GM19395 (cell line): ENCODE measurements at regions not wholly inside any gene's neighbourhood (a gene's known extent, or its start where the extent isn't known, plus 50 kb on each side); places are given as distances from the start of the nearest gene placed in this dataset.

Experiments used
- ATAC-seq: cut with Tn5 transposase; IDR thresholded peaks from one replicate; pipeline ENCODE4 v1.9.1; 2021; ENCODE audit warnings: mild to moderate bottlenecking, moderate library complexity; ENCODE audit not compliant: unreplicated experiment

GRCh38 chr10:44674536-44675386 lies 236.4 kb upstream of the TMEM72 start:
- no peak for ATAC-seq

- no peak for ATAC-seq
These were observed 235.7 kb upstream of the TMEM72 start for GRCh38 chr10:44675387-44675874.

GRCh38 chr10:44680764-44681163 lies 230.4 kb upstream of the TMEM72 start:
- no peak for ATAC-seq

GRCh38 chr10:44682507-44682906 lies 228.6 kb upstream of the TMEM72 start:
- no peak for ATAC-seq

- no peak for ATAC-seq
These were observed 226.5 kb upstream of the TMEM72 start for GRCh38 chr10:44684661-44685060.

DNA sequence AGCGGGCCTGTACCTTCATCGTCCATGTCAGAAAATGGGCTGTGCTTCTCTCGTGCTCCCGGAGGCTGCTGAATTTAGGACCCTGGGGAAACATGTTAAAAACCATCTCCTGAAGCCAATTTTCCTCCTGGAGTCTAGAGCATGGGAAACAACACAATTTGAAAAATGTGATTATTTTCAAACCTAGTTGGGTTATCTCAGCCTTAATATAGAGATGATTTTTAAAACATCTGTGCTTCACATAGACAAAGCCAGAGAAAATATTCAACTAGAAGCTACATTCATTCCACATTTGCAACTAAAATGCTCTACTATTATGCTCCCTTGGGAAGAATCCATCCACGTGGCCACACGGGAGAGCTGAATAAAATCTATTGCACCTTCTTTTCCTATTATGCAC lies 225.9 kb upstream of the TMEM72 start:
- ATAC-seq: no peak

DNA sequence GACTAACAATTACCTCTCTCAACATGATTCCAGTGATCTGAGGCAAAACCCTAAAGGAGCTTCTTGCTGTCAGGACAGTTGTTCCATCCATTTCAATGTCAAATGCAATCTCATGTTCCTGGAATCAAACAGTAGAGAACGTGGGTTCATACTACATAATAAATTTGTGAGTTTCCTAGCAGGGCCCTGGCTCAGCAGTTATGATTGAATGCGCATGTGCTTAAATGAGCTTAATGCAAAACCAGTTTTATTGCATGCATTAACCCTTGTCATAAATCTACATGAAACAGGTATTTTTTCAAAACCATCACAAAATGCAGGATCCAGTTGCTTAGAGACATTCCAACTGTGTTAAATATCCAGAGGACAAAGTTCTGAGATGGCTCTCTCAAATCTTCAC lies 225.4 kb upstream of the TMEM72 start:
- no peak for ATAC-seq

GRCh38 chr10:44689368-44689767 lies 221.8 kb upstream of the TMEM72 start:
- ATAC-seq: no peak

- no peak for ATAC-seq
These were observed 214.6 kb upstream of the TMEM72 start for GRCh38 chr10:44696496-44696895.

DNA sequence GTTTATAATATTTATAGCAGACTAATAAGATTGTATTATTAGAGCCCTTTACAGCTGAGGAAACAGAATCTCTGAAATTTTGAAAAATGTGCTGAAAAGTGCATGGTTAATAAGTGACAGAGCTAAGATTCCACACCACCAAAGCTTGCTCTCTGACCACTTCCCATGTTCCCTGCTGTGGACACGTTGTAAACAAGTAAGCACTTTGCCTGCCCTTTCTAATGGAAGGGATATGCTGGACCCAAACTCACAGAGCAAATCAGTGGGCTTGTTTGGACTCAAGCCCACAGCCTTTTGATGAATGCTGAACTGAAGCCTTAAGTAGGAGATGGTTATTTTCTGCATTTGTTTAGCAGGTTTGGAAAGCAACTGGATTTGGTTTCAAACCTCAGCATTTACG lies 214.0 kb upstream of the TMEM72 start:
- ATAC-seq: no peak

DNA sequence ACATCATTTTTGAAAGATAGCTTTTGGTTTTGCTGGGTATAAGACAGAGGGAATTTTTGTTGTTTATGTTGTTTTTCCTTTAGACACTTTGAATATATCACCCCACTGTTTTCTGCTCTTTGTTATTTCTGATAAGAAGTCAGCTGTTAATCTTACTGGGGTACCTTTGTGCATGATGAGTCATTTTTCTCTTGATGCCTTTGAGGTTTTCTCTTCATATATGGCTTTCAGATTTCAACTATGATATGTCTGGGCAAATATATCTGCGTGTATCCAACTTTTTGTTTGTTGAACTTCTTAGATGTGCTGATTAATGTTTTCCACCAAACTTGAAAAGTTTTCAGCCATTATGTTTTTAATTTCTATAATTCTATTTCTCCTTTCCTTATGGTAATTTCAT lies 208.6 kb upstream of the TMEM72 start:
- no peak for ATAC-seq

DNA sequence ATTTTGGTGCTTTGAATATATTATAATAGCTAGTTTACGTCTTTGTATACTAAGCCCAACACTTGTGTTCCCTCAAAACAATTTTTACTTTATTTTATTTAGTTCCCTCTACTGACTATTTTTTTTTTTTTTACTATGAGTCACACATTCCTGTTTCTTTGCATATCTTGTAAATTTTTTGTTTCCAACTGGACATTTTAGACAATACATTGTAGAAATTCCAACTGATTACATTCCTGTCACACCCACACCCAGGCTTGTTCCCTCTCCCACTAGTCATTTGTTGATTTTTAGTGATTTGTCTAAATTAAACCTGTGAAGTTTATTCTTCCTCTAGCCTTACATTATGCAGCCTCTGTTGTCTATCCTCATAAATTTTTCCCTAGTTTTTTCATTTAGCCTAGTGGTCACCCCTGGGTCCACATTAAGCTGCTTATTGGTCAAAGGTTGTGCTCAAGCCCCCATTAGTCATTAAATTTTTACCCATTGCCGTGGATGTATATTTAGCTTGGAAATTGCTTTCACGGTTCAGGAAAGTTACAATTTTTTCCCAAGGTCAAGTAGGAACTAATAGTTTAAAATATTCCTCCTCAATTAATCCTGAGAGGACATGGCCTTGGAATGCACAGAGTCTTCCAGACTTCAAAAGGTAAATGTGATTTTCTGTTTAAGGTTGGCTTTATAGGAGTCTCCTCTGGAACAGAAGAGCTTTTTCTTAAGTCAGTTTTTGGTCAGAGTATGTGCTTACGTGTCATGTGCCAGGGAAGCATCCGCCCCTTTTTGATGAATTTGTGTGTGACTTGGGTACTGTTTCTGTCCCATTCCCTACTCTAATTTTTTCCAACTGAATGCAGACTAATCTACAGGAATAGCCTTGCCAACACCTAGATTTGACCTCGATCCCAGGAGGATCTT lies 207.6 kb upstream of the TMEM72 start:
- ATAC-seq: no peak

DNA sequence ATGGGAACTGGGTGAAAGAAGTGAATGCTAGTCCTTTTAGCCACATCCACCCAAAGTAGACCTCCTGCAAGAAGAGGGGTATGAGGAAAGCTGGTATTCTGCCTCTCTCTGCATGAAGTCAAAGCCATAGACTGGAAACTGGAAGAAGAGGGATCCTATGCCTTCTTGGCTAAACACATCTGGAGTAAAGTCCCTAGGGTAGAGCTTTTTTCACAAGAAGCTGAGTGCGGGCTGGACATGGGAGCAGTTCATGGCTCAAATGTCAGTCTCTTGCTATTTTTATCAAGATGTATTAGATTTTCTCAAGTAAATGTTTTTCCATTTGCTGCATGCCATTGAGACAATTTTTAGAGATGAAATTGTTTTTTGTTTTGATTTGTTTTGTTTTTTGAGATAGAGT lies 206.5 kb upstream of the TMEM72 start:
- ATAC-seq: no peak

- ATAC-seq: no peak
These were observed 204.4 kb upstream of the TMEM72 start for GRCh38 chr10:44706745-44707144.

GRCh38 chr10:44713307-44713706 lies 197.8 kb upstream of the TMEM72 start:
- ATAC-seq: no peak

DNA sequence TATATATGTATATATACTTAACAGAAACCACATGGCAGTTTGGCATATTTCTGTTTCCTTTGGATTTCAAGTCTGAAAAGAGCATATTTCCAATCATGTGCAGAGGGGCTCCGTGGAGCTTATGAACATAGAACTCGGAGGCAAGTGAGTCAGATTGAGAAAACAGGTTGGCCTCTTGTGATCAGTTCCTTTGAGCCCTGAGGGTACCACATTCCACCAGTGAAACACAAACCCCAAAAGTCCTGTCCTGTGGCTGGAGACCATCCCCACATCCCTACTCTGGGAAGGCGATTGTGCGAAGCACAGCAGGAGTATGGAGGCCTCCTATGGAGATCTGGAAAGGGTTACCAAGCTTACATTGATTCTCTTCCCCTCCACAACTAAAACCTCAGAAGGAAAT lies 196.7 kb upstream of the TMEM72 start:
- ATAC-seq: no peak

DNA sequence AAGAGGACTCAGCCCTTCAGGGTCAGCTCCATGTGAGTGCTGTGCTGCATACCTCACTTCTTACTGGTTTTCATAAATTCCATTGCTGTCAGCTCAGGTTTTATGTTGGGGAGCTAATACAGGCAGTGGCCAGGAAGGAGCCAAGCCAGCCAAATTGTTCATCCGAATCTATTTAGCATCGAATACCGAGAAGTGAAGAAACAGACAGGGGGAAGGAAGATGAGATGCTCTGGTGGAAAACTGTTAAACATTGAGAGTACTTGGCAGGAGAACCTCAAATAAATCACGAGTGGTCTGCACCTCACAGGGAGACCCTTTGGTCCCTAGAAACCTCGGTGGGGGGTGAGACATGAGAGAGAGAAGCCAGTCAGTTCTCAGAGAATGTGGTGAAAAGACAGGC lies 196.0 kb upstream of the TMEM72 start:
- ATAC-seq: no peak

DNA sequence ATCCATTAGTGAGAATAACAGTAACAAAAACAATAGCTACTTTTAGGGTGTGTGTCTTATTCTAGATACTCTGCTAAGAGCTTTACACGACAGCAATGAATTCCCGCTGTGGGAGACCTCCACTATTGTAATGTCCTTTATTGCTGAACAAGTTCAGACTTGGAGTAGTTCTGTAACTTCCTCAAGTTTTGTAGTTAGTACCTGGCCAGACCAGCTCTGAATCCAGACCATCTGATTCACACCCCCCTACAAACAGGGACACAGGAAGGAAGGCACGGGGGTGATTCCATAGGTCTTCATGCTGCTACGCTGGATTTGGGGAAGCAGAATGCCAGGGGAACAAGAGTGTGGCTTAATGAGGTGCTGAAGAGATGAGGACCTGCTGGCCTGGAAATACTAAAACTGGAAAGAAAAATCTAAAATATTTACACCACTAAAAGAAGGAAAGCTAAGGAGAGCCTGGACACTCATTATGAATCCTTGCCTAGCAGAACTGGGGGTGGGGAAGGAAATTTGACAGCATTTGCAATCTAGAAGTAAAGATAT lies 194.6 kb upstream of the TMEM72 start:
- no peak for ATAC-seq

DNA sequence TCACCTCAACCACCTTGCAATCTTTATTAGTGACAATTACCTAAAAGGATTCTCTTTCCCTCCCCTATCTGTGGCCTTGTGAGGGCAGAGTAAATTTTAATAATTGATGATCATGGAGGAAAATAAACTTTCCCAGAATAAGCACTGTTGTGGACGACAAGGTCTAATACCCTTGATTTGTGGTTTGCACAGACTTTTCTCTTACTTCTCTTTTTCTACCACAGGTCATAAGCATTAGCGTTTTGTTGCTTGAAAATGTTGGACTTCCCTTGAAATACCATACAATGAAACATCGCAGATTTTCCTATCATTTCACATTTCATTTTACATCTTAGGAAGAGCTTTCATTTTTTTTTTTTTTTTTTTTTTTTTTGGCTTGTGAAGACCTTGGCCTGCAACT lies 188.1 kb upstream of the TMEM72 start:
- ATAC-seq: no peak

GRCh38 chr10:44723619-44724325 lies 187.4 kb upstream of the TMEM72 start:
- ATAC-seq: no peak
